HEK293 (cell line): ENCODE measurements at regions not wholly inside any gene's neighbourhood (a gene's known extent, or its start where the extent isn't known, plus 50 kb on each side); places are given as distances from the start of the nearest gene placed in this dataset.

ENCODE experiments used
- CTCF ChIA-PET: fragments of 350-600 bp; formaldehyde crosslinking; extraction: SDS; loops from one replicate; lab custom pipeline; 2021; ENCODE audit warnings: antibody characterized with exemption; lab: Yijun Ruan, JAX
- POLR2A ChIA-PET: fragments of 300-600 bp; formaldehyde crosslinking; extraction: SDS; loops from one replicate; lab custom pipeline; 2020; ENCODE audit warnings: antibody characterized with exemption, inconsistent platforms; lab: Yijun Ruan, JAX
- H3K27ac ChIP-seq: fragments of 200-500 bp; sonication (Bioruptor generic); 2 replicates; pipeline ENCODE4 v1.5.1; 2014; ENCODE audit warnings: low read depth, low read length, control low read depth, inconsistent platforms; ENCODE audit errors: extremely low read depth
- H3K36me3 ChIP-seq, 2 experiments: fragments of 200-500 bp in 1 of 2; sonication (Bioruptor generic) in 1 of 2; 1 replicate in 1 of 2; 2 replicates in 1 of 2; pipeline ENCODE4 v1.5.1; 2014 to 2017; ENCODE audit warnings: inconsistent platforms in 2 of 2, low read length in 2 of 2; ENCODE audit not compliant: control insufficient read depth in 2 of 2, insufficient read depth in 1 of 2
- H3K4me1 ChIP-seq: fragments of 200-500 bp; sonication (Bioruptor generic); 2 replicates; pipeline ENCODE4 v1.5.1; 2014; ENCODE audit warnings: mild to moderate bottlenecking, low read length, inconsistent platforms; ENCODE audit not compliant: control insufficient read depth, insufficient read depth
- H3K4me3 ChIP-seq: 2 replicates; pipeline ENCODE4 v1.5.1; 2011; ENCODE audit warnings: low read depth, mild to moderate bottlenecking, control low read depth, low read length, moderate library complexity
- H3K9me3 ChIP-seq: fragments of 200-500 bp; sonication (Bioruptor generic); 2 replicates; pipeline ENCODE4 v1.5.1; 2014; ENCODE audit warnings: low read depth, low read length, inconsistent platforms; ENCODE audit not compliant: control insufficient read depth, insufficient read depth
- EGR2 ChIP-seq: fragments of 450-650 bp; formaldehyde crosslinking; IDR thresholded peaks from 2 replicates; pipeline ENCODE4 v1.5.1; 2016; ENCODE audit warnings: low read depth, missing biosample characterization, missing genetic modification characterization
- GLIS1 ChIP-seq: fragments of 450-650 bp; formaldehyde crosslinking; IDR thresholded peaks from 2 replicates; pipeline ENCODE4 v1.5.1; 2016; ENCODE audit warnings: missing biosample characterization, missing genetic modification characterization
- MYNN ChIP-seq: fragments of 450-650 bp; formaldehyde crosslinking; IDR thresholded peaks from 2 replicates; pipeline ENCODE4 v1.5.1; 2016; ENCODE audit warnings: missing biosample characterization, missing genetic modification characterization, borderline replicate concordance
- OSR2 ChIP-seq: fragments of 450-650 bp; formaldehyde crosslinking; IDR thresholded peaks from 2 replicates; pipeline ENCODE4 v1.5.1; 2016; ENCODE audit warnings: missing biosample characterization, missing genetic modification characterization
- SALL2 ChIP-seq: fragments of 450-650 bp; formaldehyde crosslinking; IDR thresholded peaks from 2 replicates; pipeline ENCODE4 v1.5.0; 2017; ENCODE audit warnings: missing biosample characterization, mild to moderate bottlenecking, missing genetic modification characterization, borderline replicate concordance
- ZNF169 ChIP-seq: fragments of 450-650 bp; formaldehyde crosslinking; IDR thresholded peaks from 2 replicates; pipeline ENCODE4 v1.5.1; 2016; ENCODE audit warnings: missing biosample characterization, missing genetic modification characterization
- ZNF202 ChIP-seq: fragments of 450-650 bp; formaldehyde crosslinking; IDR thresholded peaks from 2 replicates; pipeline ENCODE4 v1.5.1; 2016; ENCODE audit warnings: missing biosample characterization, missing genetic modification characterization, borderline replicate concordance
- ZNF211 ChIP-seq: fragments of 450-650 bp; formaldehyde crosslinking; IDR thresholded peaks from 2 replicates; pipeline ENCODE4 v1.5.1; 2016; ENCODE audit warnings: low read depth, missing biosample characterization, missing genetic modification characterization
- ZNF248 ChIP-seq: fragments of 450-650 bp; formaldehyde crosslinking; IDR thresholded peaks from 2 replicates; pipeline ENCODE4 v1.5.1; 2017; ENCODE audit warnings: missing biosample characterization, missing genetic modification characterization
- ZNF266 ChIP-seq: fragments of 450-650 bp; formaldehyde crosslinking; IDR thresholded peaks from 2 replicates; pipeline ENCODE4 v1.5.1; 2016; ENCODE audit warnings: missing biosample characterization, missing genetic modification characterization, low read depth
- ZNF274 ChIP-seq, 2 experiments: fragments of 200-500 bp in 1 of 2; fragments of 450-650 bp in 1 of 2; sonication (Bioruptor generic) in 1 of 2; formaldehyde crosslinking in 1 of 2; IDR thresholded peaks; 2 replicates each; pipeline versions ENCODE4 v1.5.1 to v1.6.1; 2014 to 2016; ENCODE audit warnings: borderline replicate concordance in 1 of 2, inconsistent platforms in 1 of 2, low read length in 1 of 2, missing biosample characterization in 1 of 2, missing genetic modification characterization in 1 of 2
- ZNF623 ChIP-seq: fragments of 450-650 bp; formaldehyde crosslinking; IDR thresholded peaks from 2 replicates; pipeline ENCODE4 v1.5.1; 2016; ENCODE audit warnings: missing biosample characterization, missing genetic modification characterization
- ZSCAN5A ChIP-seq: fragments of 450-650 bp; formaldehyde crosslinking; IDR thresholded peaks from 2 replicates; pipeline ENCODE4 v1.5.1; 2016; ENCODE audit warnings: missing biosample characterization, missing genetic modification characterization
- TF ChIP-seq, protein P1 (sequence below): fragments of 450-650 bp; formaldehyde crosslinking; IDR thresholded peaks from 2 replicates; pipeline ENCODE4 v1.5.1; 2016; ENCODE audit warnings: missing biosample characterization, missing genetic modification characterization
- TF ChIP-seq, protein P2 (sequence below): fragments of 450-650 bp; formaldehyde crosslinking; IDR thresholded peaks from 2 replicates; pipeline ENCODE4 v1.5.1; 2017; ENCODE audit warnings: missing biosample characterization, missing genetic modification characterization
- TF ChIP-seq, protein P3 (sequence below): fragments of 450-650 bp; formaldehyde crosslinking; IDR thresholded peaks from 2 replicates; pipeline ENCODE4 v1.5.1; 2016; ENCODE audit warnings: missing biosample characterization, missing genetic modification characterization

- Histone ChIP-seq H3K36me3 (no peaks in the 10 kb centered on the region), H3K27ac (no peak overlapping the region), H3K4me1 (no peaks in the 10 kb centered on the region), H3K4me3 (no peak overlapping the region), H3K9me3 (no peaks in the 10 kb centered on the region)
- ChIA-PET POLR2A (no interaction called here), CTCF (no interaction called here)
- TF ChIP-seq ZNF202 (tag by site-specific recombination) (no peak), OSR2 (tag by site-specific recombination) (no peak), SALL2 (tag by site-specific recombination) (no peak), ZNF623 (no peak), ZNF274 (IDR thresholded peaks at IDR 0.05; ENCODE audit: low read length) (no peak), ZNF274 (tag by site-specific recombination; IDR thresholded peaks at IDR 0.05; ENCODE audit: borderline replicate concordance) (no peak), MYNN (tag by site-specific recombination) (no peak), ZSCAN5A (tag by site-specific recombination) (no peak), EGR2 (tag by site-specific recombination) (no peak), ZNF169 (tag by site-specific recombination) (no peak)
- TF ChIP-seq, protein P1, sequence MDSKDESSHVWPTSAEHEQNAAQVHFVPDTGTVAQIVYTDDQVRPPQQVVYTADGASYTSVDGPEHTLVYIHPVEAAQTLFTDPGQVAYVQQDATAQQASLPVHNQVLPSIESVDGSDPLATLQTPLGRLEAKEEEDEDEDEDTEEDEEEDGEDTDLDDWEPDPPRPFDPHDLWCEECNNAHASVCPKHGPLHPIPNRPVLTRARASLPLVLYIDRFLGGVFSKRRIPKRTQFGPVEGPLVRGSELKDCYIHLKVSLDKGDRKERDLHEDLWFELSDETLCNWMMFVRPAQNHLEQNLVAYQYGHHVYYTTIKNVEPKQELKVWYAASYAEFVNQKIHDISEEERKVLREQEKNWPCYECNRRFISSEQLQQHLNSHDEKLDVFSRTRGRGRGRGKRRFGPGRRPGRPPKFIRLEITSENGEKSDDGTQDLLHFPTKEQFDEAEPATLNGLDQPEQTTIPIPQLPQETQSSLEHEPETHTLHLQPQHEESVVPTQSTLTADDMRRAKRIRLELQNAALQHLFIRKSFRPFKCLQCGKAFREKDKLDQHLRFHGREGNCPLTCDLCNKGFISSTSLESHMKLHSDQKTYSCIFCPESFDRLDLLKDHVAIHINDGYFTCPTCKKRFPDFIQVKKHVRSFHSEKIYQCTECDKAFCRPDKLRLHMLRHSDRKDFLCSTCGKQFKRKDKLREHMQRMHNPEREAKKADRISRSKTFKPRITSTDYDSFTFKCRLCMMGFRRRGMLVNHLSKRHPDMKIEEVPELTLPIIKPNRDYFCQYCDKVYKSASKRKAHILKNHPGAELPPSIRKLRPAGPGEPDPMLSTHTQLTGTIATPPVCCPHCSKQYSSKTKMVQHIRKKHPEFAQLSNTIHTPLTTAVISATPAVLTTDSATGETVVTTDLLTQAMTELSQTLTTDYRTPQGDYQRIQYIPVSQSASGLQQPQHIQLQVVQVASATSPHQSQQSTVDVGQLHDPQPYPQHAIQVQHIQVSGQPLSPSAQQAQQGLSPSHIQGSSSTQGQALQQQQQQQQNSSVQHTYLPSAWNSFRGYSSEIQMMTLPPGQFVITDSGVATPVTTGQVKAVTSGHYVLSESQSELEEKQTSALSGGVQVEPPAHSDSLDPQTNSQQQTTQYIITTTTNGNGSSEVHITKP (tag by site-specific recombination), result no peak
- TF ChIP-seq, protein P2, sequence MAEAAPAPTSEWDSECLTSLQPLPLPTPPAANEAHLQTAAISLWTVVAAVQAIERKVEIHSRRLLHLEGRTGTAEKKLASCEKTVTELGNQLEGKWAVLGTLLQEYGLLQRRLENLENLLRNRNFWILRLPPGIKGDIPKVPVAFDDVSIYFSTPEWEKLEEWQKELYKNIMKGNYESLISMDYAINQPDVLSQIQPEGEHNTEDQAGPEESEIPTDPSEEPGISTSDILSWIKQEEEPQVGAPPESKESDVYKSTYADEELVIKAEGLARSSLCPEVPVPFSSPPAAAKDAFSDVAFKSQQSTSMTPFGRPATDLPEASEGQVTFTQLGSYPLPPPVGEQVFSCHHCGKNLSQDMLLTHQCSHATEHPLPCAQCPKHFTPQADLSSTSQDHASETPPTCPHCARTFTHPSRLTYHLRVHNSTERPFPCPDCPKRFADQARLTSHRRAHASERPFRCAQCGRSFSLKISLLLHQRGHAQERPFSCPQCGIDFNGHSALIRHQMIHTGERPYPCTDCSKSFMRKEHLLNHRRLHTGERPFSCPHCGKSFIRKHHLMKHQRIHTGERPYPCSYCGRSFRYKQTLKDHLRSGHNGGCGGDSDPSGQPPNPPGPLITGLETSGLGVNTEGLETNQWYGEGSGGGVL (tag by site-specific recombination), result no peak
- TF ChIP-seq, protein P3, sequence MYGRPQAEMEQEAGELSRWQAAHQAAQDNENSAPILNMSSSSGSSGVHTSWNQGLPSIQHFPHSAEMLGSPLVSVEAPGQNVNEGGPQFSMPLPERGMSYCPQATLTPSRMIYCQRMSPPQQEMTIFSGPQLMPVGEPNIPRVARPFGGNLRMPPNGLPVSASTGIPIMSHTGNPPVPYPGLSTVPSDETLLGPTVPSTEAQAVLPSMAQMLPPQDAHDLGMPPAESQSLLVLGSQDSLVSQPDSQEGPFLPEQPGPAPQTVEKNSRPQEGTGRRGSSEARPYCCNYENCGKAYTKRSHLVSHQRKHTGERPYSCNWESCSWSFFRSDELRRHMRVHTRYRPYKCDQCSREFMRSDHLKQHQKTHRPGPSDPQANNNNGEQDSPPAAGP, result no peak
Measured at GRCh38 chr7:3193379-3194120, 107.5 kb upstream of the SDK1 start.

- POLR2A ChIA-PET, result no interaction called here
- CTCF ChIA-PET, result no interaction called here
- Histone ChIP-seq H3K4me1 (no peaks in the 10 kb centered on the region), H3K36me3 (no peaks in the 10 kb centered on the region), H3K27ac (no peak overlapping the region), H3K9me3 (no peaks in the 10 kb centered on the region), H3K4me3 (no peak overlapping the region)
- peak; percentile 24; the same call in 1 of the 2 replicates for TF ChIP-seq GLIS1 (tag by site-specific recombination)
- TF ChIP-seq ZNF248 (tag by site-specific recombination), result no peak
- TF ChIP-seq ZNF266 (tag by site-specific recombination), result peak; percentile 99
- TF ChIP-seq ZNF211, result no peak
Measured at GRCh38 chr7:3194501-3195141, 106.4 kb upstream of the SDK1 start.
